GM18867 (cell line): ENCODE measurements at regions not wholly inside any gene's neighbourhood (a gene's known extent, or its start where the extent isn't known, plus 50 kb on each side); places are given as distances from the start of the nearest gene placed in this dataset.

ENCODE experiments used
- ATAC-seq: cut with Tn5 transposase; IDR thresholded peaks from one replicate; pipeline ENCODE4 v1.9.1; 2021; ENCODE audit warnings: mild to moderate bottlenecking, moderate library complexity; ENCODE audit not compliant: unreplicated experiment

DNA sequence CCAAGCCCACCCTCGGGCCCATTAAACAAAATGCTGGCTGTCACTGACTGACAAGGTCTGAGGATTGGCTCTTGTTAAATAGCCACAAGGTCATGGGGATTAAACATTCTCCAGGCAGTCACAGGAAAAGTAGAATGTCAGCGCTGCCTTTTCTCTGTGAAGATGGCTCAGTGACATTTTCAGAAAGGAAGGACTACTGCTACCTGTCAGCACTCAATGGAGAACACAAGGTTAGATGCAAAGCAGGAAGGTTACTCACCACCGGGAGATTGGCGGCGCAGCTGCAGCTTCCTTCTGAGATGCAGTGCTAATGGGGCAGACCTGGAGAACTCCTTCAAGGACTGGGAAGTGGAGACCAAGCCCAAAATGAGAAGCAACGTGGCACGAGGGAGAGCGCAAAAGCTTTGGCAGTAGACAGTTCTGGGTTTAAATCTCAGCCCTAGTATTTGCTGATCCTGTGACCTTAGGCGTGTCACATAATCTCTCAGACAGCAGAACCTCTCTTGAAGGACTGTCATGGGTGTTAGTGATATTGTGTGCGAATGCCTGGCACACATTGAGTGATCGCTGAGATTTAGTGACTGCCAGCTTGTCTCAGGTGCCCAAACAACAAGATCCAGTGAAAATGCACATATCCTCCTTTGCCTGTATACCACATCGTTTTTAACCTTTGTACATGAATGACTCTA, 213.1 kb upstream of the BOD1L1 start:
- no peak for ATAC-seq

DNA sequence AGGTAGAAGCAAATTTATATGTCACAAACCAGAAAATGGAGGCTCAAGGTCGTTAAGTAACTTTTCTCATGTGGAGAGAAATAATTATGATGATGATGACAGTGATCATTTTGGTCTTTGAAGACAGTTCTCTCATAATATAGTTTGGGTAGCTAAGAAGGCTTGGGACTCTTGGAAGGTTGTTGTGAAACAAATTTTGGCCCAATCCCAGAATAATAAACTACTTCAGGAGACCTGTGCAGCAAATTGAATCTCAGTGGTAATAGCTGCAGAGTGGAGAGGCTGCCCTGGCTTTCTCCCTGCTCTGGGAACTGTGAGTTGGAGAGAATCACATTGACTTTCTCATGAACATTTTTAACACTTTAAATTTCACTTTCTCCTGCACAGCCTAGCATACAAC, 217.2 kb upstream of the BOD1L1 start:
- no peak for ATAC-seq

DNA sequence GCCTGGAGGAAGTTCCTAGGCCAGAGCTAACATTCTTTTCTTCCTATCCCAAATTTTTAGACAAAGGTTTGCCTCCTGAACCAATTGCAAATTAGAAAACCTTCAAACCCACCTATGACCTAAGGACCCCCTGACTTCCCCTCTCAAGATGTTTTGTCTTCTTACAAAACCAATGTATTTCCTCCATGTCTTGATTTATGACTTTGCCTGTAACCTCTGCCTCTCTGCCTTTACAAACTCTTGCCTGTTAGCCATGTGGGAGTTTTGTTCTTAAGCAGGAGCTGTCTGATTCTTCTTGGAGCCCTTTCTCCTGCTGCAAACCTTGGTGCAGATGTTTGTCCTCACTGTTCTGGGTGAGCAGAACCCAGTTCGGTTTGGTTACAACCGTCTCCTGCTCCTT, 222.3 kb upstream of the BOD1L1 start:
- no peak for ATAC-seq

DNA sequence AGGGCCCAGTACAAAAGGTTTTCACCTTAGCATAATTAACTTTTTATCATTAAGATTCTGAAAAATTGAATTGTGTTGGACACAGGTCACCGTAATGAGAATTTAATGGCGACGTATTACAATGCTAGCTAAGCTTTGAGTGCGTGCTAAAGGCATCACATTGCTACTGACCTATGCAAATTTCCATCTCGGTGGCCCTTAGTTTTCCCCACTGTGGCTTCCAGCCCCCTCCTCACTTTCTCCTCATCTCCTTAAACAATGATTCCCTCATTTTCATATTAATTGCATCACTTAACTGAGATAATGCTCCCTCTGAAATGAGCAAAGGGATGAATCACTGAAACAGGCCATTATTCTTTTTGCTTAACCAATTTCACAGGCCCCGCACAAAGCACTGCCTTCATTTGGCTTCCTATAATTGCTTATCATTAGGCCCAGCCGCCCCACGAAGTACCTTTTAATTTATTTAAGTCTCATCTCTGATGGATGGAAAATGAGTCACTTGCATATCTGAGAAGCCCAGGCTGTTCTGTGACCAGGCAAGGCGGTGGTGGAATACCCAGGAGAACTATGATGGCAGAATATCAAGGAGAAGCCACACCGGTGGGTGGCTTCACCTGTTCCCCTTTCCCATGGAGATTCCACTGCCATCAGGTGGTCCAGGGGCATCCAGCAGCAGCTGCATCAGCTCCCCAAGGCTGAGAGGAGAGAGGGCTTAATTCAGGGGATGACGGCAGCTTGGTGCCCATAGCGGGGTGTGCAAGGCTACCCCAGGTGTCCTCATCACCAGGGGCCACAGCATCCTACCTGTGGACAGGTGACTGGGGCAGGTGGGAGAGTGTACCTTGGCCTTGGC, 223.8 kb upstream of the BOD1L1 start:
- ATAC-seq: no peak

DNA sequence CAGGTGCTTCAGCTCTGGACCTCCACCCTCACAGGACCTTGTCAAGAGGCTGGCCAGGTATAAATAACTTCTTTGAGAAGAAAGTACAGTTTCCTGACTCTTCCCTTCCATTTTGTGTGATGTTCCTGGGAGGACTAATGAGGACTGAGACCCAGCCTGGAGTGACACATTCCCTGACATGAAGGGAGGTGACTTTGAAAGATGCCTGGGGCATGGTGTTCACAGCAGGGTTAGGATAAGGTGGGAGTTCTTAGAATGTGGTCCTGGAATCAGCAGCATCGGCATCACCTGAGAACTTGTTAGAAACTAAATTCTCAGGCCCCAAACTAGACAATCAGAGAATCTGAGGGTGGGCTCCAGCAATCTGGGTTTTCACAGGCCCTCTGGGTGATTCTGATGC, 224.9 kb upstream of the BOD1L1 start:
- ATAC-seq: no peak

DNA sequence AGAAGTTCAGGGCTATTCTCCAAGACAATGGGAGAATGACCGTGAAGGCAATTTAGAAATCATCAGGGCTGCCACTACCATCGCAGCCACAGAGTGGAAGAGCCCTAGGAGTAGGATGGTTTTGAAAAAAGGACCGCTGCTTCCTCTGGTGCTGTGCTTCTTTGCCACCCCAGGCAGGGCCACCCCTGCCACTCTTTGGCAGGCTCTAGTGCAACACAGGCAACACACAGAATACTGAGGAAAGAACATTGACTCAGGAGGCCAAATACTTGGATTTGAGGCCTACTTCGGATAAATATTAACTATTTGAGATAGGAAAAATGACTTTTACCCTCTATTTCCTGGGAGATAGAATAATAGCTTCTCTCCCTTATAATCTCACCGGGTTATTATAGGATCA, 228.9 kb upstream of the BOD1L1 start:
- no peak for ATAC-seq

DNA sequence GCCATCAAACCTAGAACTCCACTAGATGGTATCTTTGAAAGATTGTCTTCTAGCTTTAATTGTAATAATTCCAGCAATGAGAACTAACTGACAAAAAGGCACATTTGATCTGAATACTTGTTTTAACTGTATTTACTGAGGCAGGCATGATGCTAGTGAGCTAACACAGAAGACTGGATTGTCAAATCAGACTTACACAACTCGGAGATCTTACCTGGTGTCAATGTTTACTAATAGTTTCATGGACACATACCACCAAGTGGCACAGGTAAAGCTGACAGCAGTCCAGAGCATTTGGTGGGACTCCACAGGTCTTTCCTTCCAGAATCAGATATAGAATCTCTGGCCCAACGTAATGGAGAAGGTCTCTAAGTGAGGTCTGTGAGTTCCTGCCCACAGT, 229.9 kb upstream of the BOD1L1 start:
- no peak for ATAC-seq

DNA sequence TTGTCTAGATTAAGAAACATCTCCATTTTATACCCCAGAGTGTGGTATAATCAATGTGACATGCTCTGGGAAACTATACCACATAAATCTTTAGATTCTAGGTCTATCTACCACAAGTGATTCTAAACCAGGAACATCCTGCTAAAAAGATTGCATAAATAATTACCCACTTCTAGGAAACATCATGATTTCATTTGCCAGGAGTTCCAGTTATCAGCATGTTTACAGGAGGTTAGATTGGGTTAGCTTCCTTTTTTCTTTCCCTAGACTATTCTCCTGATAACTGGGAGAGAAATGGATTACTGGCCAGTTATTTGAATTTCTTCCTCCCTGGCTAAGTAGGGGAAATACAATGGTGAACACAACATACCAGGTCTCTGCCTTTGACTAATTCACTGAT, 230.3 kb upstream of the BOD1L1 start:
- no peak for ATAC-seq

- no peak for ATAC-seq
Observed at GRCh38 chr4:13859423-13859822, 231.9 kb upstream of the BOD1L1 start.

DNA sequence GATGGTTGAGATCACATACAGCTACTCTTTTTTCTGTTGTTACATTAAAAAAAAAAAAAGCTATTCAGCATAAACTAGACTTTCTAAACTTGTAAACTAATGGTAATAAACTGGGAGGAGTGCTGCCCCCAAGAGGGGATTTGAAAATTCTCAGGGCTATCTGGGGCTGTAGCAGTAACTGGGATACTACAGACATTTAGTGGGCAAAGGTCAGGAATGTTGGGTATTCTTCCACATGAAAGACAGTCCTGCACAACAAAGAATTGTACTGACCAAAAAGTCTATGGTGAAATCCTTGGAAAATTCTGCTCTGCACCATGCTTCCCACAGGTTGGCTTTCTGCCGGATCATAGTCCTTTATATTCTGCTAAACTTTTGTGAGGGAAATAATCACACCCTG, 232.6 kb upstream of the BOD1L1 start:
- ATAC-seq: no peak

- ATAC-seq: no peak
Observed at GRCh38 chr4:13865871-13866669, 238.5 kb upstream of the BOD1L1 start.

- ATAC-seq: no peak
Observed at GRCh38 chr4:13866881-13867280, 239.4 kb upstream of the BOD1L1 start.

DNA sequence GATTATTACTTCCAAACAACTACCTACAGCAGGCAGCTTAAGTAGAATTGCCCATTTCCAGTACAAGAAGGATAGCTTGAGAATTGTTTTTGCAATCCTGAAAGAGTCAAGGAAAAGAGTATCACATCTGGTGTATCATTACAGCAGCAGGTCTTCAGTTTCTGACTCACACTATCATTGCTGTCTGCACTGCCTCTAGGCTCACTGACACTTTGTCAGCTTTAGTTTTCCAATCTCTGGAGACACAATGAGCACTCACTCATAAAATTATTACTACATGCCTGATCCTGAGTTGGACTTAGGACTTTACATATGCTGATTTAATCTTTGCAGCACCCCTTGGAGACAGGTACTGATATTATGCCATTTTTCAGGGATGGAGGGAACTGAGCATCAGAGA, 244.6 kb upstream of the BOD1L1 start:
- ATAC-seq: no peak

- no peak for ATAC-seq
Observed at GRCh38 chr4:13872955-13873354, 245.4 kb upstream of the BOD1L1 start.

- no peak for ATAC-seq
Observed at GRCh38 chr4:13875181-13875580, 247.7 kb upstream of the BOD1L1 start.

GRCh38 chr4:13876131-13876530, 248.6 kb upstream of the BOD1L1 start:
- no peak for ATAC-seq

DNA sequence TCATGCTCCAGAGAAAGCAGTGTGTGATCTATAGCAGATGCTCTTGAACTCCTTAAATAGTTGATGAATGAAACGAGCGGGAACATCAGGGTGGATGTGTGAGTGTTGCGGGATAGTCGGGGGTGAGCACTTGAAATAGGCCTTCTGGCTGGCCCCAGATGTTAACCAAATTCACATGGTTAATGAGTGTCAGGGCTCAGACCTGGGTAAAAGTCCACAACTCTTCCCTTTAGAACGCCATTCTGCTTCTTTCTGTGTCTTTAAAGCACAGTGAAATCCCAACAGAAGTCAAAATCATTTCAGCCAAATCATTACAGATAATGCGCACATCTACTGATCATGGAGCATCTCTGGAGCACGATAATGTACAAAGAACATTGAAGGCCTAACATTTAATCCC, 249.4 kb upstream of the BOD1L1 start:
- no peak for ATAC-seq

DNA sequence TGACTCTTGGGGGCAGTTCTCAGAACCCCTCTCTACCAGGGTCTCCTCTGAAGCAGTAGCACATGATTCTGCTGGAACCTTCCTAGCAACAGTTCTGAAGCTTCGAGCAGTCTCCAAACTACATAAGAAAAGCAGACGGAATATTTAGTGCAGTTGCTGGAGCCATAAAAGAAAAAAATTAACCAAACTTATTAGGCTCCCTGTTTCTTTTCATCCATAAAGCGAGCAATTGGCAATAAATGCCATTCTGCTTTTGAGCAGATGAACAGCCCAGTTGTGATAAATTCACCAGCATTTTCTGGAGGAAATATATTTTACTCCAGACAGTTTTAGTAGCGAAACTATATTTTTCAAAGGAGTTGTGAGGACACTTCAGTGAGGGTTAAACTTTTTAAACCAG, 250.1 kb upstream of the BOD1L1 start:
- no peak for ATAC-seq

DNA sequence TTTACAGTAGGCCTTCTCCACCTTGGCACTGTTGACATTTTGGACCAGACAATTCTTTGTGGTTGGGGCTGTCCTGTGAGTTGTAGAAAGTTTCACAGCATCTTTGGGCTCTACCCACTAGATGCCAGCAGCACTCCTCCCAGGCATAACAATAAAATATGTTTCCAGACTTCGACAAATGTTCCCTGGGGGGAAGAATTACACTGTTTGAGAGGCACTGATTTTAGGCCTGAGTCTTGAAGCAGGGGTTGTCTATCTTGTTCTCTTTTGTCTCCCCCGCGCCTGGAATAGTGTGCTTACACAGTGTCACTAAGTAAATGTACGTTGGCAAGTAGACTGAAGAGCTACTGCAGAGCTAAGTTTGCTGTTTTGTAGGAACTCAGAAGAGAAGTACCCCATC, 254.4 kb upstream of the BOD1L1 start:
- ATAC-seq: no peak

GRCh38 chr4:13887010-13887409, 259.5 kb upstream of the BOD1L1 start:
- ATAC-seq: no peak

- no peak for ATAC-seq
Observed at GRCh38 chr4:13888112-13888511, 260.6 kb upstream of the BOD1L1 start.

DNA sequence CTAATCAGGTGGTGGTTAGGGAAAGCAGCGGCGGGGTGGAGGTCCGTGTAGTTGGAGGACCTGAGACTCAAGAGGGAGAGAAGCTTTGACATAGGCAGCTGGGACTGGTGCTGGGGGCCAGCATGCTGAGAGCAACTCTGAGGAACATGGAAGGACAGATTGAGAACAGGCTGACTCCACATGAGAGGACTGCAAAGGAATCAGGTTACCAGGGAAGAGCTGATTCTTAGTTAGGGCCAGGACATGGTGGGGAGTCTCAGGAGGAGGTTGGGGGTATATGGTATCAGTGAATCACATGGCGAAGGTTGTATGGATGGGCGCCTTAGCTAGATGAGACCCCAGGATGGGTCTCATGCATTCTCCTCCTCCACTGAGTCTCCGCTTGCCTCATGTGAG, 264.0 kb upstream of the BOD1L1 start:
- ATAC-seq: no peak
